ENCODE measurements at regions not wholly inside any gene's neighbourhood (a gene's known extent, or its start where the extent isn't known, plus 50 kb on each side); places are given as distances from the start of the nearest gene placed in this dataset.

- Histone ChIP-seq H3K4me1 (ENCODE audit: insufficient read depth, low read length) (no peaks in the 10 kb centered on the region), H3K79me2 (ENCODE audit: insufficient read depth, low read length) (no peaks in the 10 kb centered on the region), H3K36me3 (replicated peaks in 1 of 2; ENCODE audit: control insufficient read depth in 1 of 2, insufficient read depth in 2 of 2, low read length in 2 of 2) (no peaks in the 10 kb centered on the region; a peak in 1 of 5 replicates), H3K4me3 (replicated peaks in 1 of 3; ENCODE audit: insufficient read depth in 1 of 3, low read depth in 2 of 3, low read length in 3 of 3) (no peak overlapping the region), H3K9ac (ENCODE audit: insufficient read depth, low read depth, low read length) (no peak overlapping the region), H3K4me2 (ENCODE audit: low read depth, low read length) (no peak overlapping the region), H3K9me3 (ENCODE audit: low read length) (no peaks in the 10 kb centered on the region), H3K27ac (ENCODE audit: extremely low read length, insufficient read depth, low read length) (no peak overlapping the region), H4K20me1 (ENCODE audit: insufficient read depth, low read length) (peaks cover 7% of the 10 kb centered on the region; the same call in 1 of the 2 replicates), H2AFZ (ENCODE audit: low read length) (no peak overlapping the region), H3K27me3 (ENCODE audit: control insufficient read depth in 1 of 2, insufficient read depth in 2 of 2, low read length in 2 of 2) (no peaks in the 10 kb centered on the region)
- intact Hi-C loops (cut with micrococcal nuclease; ENCODE audit: unreplicated experiment) (no loop called here), in situ Hi-C loops (cut with HindIII; ENCODE audit: extremely low pct_ligation_motif_present, low pct_unique_long_range_greater_than_20kb) (no loop called here)
- FAIRE-seq = no peak
- no TSS peak for BruUV-seq (replicated peaks)
- TF ChIP-seq ZNF431 (CRISPR knock-in tag; IDR thresholded peaks at IDR 0.05; ENCODE audit: borderline replicate concordance, low read depth) = no peak
- TF ChIP-seq TFAP4 (IDR thresholded peaks at IDR 0.05; ENCODE audit: borderline replicate concordance, low read depth) = no peak
- TF ChIP-seq PHB2 (IDR thresholded peaks at IDR 0.05; ENCODE audit: partially characterized antibody) = no peak
- TF ChIP-seq, protein P1, sequence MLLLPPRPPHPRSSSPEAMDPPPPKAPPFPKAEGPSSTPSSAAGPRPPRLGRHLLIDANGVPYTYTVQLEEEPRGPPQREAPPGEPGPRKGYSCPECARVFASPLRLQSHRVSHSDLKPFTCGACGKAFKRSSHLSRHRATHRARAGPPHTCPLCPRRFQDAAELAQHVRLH (CRISPR knock-in tag; IDR thresholded peaks at IDR 0.05; ENCODE audit: borderline replicate concordance, low read depth) = no peak
- TF ChIP-seq CC2D1A (CRISPR knock-in tag; IDR thresholded peaks at IDR 0.05) = no peak
- TF ChIP-seq HNRNPUL1 (IDR thresholded peaks at IDR 0.05; ENCODE audit: low read depth, low read length) = no peak
- no peak for TF ChIP-seq ZNF121 (CRISPR knock-in tag; IDR thresholded peaks at IDR 0.05)
- no peak for TF ChIP-seq CAMTA2 (CRISPR knock-in tag; IDR thresholded peaks at IDR 0.05; ENCODE audit: borderline replicate concordance)
- TF ChIP-seq ZNF776 (CRISPR knock-in tag; IDR thresholded peaks at IDR 0.05) = no peak
- TF ChIP-seq ATF3 (CRISPR knock-in tag; IDR thresholded peaks at IDR 0.05) = no peak
- TF ChIP-seq ZFP82 (CRISPR knock-in tag; IDR thresholded peaks at IDR 0.05; ENCODE audit: borderline replicate concordance) = no peak
- no peak for TF ChIP-seq ATF1 (CRISPR knock-in tag; IDR thresholded peaks at IDR 0.05)
- no peak for TF ChIP-seq KLF15 (CRISPR knock-in tag; IDR thresholded peaks at IDR 0.05; ENCODE audit: borderline replicate concordance)
- no peak for TF ChIP-seq POLR2G (IDR thresholded peaks at IDR 0.05; ENCODE audit: low read depth, low read length)
- TF ChIP-seq MLX (CRISPR knock-in tag; IDR thresholded peaks at IDR 0.05) = no peak
- no peak for TF ChIP-seq JUNB (CRISPR knock-in tag; IDR thresholded peaks at IDR 0.05; ENCODE audit: borderline replicate concordance)
- POLR2A ChIA-PET = no interaction called here
- ATAC-seq = no peak
- no peak for DNase-seq (ENCODE audit: low spot score)
- CTCF ChIA-PET (ENCODE audit: low intra/inter-chr PET ratio, low total read pairs) = no interaction called here
- WGBS (ENCODE audit: low lambda C conversion rate) = 97% methylated on average over 12 of the region's 12 CpGs
Measured at GRCh38 chr11:70542811-70543210, 144.5 kb downstream of the CTTN start.
